GM13977 (cell line): ENCODE measurements at regions not wholly inside any gene's neighbourhood (a gene's known extent, or its start where the extent isn't known, plus 50 kb on each side); places are given as distances from the start of the nearest gene placed in this dataset.

Experiments
- DNase-seq: peaks from one replicate; pipeline ENCODE4 v3.0.0; 2012; ENCODE audit warnings: low spot score
- CTCF ChIP-seq: IDR thresholded peaks from 2 replicates; pipeline ENCODE4 v1.5.1; 2012; ENCODE audit warnings: mild to moderate bottlenecking, control low read depth; ENCODE audit not compliant: insufficient read depth; ENCODE audit errors: extremely low read depth, missing control alignments
- in situ Hi-C: fragments of 300-500 bp; cut with MboI; formaldehyde crosslinking; loops from one replicate; pipeline ENCODE4 v1.12.0; 2022; ENCODE audit warnings: low sequenced_read_pairs, low pct_unique_long_range_greater_than_20kb, mixed read lengths, inconsistent platforms; ENCODE audit not compliant: unreplicated experiment

- no peak for TF ChIP-seq CTCF
- in situ Hi-C loops, result loop anchor here (25.0 kb wide), 1 partner anchor 621 kb away; no protein-coding TSS in a partner anchor
- DNase-seq, result no peak
These were observed 93.2 kb upstream of the PRR5 start for GRCh38 chr22:44608597-44609399.

- no peak for TF ChIP-seq CTCF
- DNase-seq, result no peak
- in situ Hi-C loops, result loop anchor here (25.0 kb wide), 1 partner anchor 619 kb away; no protein-coding TSS in a partner anchor
These were observed 95.9 kb upstream of the PRR5 start for GRCh38 chr22:44606126-44606525.

- in situ Hi-C loops, result loop anchor here (25.0 kb wide), 1 partner anchor 618 kb away; no protein-coding TSS in a partner anchor
- TF ChIP-seq CTCF, result no peak
These were observed 96.5 kb upstream of the PRR5 start for GRCh38 chr22:44605486-44605885.

GRCh38 chr22:44604991-44605390, 97.0 kb upstream of the PRR5 start:
- in situ Hi-C loops, result loop anchor here (25.0 kb wide), 1 partner anchor 618 kb away; no protein-coding TSS in a partner anchor
- no peak for TF ChIP-seq CTCF

More at GRCh38 chr22:44605486-44605885, 96.5 kb upstream of the PRR5 start:
- DNase-seq, result no peak

GRCh38 chr22:44604455-44604854, 97.5 kb upstream of the PRR5 start:
- no peak for TF ChIP-seq CTCF
- DNase-seq, result no peak
- in situ Hi-C loops, result loop anchor here (25.0 kb wide), 1 partner anchor 617 kb away; no protein-coding TSS in a partner anchor

More at GRCh38 chr22:44604991-44605390, 97.0 kb upstream of the PRR5 start:
- DNase-seq, result no peak

- in situ Hi-C loops, result loop anchor here (25.0 kb wide), 1 partner anchor 616 kb away; no protein-coding TSS in a partner anchor
- DNase-seq, result no peak
- TF ChIP-seq CTCF, result no peak
These were observed 98.2 kb upstream of the PRR5 start for GRCh38 chr22:44603767-44604166.
